ENCODE measurements at regions not wholly inside any gene's neighbourhood (a gene's known extent, or its start where the extent isn't known, plus 50 kb on each side); places are given as distances from the start of the nearest gene placed in this dataset.
"Not testable (repeated sequence)": the region's sequence is repeated elsewhere in the genome, so short reads cannot be mapped to it uniquely, and the experiment has no call there.

DNA sequence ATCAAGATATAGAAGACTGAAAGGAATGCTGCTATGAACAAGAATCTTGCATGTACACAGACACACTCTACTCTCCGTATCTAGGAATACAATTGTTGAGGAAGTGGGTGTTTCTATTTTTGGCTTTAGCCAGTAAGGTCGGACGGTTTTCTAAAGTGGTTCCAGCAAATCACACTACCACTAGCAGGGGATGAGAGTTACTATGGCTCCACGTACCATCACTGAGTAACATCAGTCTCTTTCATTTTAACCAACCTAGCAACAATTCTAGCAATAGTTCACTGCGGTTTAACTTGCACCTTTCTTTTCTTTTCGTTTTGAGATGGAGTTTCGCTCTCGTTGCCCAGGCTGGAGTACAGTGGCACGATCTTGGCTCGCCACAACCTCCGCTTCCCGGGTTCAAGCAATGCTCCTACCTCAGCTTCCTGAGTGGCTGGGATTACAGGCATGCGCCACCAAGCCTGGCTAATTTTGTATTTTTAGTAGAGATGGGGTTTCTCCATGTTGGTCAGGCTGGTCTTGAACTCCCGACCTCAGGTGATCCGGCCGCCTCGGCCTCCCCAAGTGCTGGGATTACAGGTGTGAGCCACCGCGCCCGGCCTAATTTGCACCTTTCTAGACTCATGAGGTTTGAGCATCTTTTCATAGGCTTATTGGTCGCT is 103.2 kb upstream of the ZNF746 start:
- peak; percentile 25 for DNase-seq

DNA sequence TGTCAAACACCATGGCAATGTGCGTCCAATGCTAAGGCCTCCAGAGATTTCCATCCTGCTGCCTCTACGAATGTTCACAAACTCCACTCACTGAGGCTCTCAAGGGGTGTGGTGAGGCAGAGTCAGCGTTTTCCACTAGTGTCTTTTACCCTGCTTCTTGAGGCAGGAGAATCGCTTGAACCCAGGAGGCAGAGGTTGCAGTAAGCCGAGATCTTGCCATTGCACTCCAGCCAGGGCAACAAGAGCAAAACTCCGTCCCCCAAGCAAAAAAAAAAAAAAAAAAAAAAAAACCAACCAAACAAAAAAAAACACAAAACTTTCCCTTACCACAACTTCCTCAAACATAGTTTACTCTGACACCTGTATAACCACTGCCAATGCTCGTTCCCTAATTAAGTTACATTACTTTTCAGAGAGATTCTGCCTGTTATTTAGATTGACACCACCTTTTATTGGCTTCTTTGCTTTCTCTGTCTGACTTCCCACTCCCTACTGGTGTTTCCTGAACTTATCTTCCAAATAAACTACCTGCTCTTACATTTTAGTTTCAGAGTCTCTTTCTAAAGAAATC is 102.1 kb upstream of the ZNF746 start:
- DNase-seq, result no peak

DNA sequence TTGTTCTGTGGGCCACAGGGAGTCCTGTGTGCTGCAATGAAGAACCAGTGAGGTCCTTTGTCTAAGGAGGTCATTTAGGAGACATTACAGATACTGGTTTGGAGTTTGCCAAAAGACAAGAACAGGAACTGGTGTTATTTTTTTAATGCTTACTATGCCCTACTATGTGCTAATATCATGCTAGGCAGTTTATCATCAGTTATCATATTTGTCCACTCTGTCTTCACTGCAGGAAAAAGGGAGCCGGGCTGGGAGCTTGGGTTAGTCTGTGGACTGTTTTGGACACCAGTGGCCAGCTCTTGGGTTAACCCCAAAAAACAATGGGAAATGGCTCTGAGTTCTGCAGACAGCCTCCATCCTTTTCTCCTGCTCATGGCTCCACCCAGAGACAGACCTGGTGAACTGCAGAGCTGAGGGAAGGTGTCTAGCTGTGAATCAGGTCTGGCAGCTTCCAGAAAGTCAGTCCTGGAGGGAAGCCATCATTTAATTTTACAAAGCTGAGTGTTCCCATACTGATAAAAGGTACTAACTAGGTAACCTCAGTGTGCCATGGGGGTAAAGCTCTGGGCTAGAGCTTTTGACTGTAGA is 101.2 kb upstream of the ZNF746 start:
- no peak for DNase-seq

DNA sequence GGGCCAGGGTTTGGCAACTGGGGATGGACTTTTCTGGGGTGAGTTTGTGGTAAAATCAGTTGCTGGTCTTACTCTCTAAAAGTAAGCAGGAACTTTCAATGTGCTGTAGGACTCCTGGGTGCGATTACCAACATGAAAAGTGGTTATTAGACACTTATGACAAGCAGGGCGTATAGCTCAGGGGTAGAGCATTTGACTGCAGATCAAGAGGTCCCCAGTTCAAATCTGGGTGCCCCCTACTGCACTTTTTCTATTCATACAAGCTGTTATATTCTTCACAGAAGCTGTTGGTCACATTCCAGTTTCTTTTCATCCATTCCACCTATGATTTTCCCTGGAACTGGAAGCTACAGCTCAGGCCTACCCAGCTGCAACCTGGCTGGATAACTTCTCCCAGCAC is 100.2 kb upstream of the ZNF746 start:
- not testable (repeated sequence) for DNase-seq

- no peak for DNase-seq
Measured at GRCh38 chr7:149595541-149595940, 97.9 kb upstream of the ZNF746 start.

GRCh38 chr7:149595078-149595477 is 97.5 kb upstream of the ZNF746 start:
- no peak for DNase-seq

GRCh38 chr7:149588930-149589329 is 91.3 kb upstream of the ZNF746 start:
- DNase-seq, result no peak

DNA sequence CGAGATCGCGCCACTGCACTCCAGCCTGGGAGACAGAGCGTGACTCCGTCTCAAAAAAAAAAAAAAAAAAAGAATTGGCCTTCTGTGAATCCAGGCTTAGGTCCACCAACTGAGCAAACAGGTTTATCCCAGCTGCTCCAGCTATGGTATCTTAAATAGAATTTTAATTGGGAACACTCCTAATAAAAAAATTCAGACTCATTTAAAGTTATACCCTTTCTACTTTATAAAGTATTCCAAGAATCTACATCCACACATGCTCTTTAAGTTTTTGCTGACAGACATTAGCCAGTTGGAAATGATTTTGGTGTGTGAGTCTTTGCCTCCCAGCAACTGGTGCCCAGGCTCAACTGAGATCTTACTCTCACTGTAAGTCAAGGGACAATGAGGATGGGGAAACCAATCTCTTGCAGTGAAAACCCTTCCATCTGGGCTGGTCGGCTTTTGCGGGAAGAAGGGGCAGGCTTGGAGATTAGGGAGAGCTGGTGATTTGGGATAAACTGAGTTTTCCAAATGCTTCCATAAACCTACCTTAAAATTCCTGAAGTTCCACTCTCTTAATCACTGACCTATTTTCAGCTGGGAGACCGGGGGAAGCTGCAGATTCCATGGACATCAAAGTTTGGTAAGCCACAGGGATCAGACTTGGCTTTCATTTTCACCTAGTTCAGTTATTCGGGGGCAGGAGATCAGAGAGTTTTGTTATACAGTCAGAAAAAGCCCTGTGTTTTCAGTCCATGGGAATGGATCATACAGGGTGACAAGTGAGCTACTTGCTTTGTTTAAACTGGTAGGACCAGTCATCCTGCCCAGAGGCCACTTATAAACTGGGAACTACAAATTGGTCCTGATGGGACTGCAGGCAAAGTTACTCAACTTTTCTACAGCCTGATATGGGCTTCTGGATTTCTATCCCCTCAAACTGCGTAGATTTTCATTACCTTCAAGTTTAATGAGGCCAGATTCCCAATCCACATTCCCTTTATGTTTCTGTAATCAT is 89.3 kb upstream of the ZNF746 start:
- no peak for DNase-seq

GRCh38 chr7:149584530-149584929 is 86.9 kb upstream of the ZNF746 start:
- DNase-seq, result no peak

DNA sequence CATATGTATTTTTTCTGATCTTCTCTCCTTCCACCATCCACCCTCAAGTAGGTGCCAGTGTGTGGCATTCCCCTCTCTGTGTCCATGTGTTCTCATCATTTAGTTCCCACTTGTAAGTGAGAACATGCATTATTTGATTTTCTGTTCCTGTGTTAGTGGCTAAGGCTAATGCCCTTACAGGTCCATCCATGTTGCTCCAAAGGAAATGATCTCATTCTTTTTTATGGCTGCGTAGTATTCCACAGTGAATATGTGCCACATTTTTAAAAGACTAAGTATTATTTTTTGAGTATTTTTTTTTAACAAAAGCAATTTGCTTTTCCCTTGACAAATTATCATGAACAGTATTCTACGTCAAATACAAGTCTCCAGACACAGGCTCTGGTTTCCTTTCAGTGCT is 86.4 kb upstream of the ZNF746 start:
- DNase-seq, result no peak

- no peak for DNase-seq
Measured at GRCh38 chr7:149580328-149580727, 82.7 kb upstream of the ZNF746 start.

- not testable (repeated sequence) for DNase-seq
Measured at GRCh38 chr7:149579365-149579764, 81.8 kb upstream of the ZNF746 start.

DNA sequence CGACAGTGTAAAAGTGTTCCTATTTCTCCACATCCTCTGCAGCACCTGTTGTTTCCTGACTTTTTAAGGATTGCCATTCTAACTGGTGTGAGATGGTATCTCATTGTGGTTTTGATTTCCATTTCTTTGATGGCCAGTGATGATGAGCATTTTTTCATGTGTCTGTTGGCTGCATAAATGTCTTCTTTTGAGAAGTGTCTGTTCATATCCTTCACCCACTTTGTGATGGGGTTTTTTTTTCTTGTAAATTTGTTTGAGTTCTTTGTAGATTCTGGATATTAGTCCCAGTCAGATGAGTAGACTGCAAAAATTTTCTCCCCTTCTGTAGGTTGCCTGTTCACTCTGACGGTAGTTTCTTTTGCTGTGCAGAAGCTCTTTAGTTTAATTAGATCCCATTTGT is 76.8 kb upstream of the ZNF746 start:
- not testable (repeated sequence) for DNase-seq

- no peak for DNase-seq
Measured at GRCh38 chr7:149573519-149573918, 75.9 kb upstream of the ZNF746 start.

- DNase-seq, result not testable (repeated sequence)
Measured at GRCh38 chr7:149572920-149573319, 75.3 kb upstream of the ZNF746 start.

DNA sequence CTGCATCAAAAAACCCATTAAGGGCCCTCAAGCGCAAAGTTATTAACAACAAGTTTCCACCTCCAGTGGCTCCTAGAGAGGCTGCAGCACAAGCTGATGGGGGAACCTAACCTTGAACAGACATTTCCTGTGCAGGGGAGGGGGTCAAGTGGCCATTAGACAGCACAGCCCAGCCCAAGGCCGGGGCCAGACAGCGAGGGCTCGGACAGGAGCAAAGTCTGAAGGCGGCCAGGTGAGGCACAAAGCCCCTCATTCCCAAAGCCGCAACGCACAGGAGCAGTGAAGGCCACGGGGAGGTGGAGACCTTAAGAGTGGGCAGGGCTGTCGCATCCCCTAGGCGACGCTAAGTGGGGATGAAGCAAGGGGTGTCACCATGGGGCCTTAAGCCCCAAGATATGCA is 73.2 kb upstream of the ZNF746 start:
- DNase-seq, result no peak

DNA sequence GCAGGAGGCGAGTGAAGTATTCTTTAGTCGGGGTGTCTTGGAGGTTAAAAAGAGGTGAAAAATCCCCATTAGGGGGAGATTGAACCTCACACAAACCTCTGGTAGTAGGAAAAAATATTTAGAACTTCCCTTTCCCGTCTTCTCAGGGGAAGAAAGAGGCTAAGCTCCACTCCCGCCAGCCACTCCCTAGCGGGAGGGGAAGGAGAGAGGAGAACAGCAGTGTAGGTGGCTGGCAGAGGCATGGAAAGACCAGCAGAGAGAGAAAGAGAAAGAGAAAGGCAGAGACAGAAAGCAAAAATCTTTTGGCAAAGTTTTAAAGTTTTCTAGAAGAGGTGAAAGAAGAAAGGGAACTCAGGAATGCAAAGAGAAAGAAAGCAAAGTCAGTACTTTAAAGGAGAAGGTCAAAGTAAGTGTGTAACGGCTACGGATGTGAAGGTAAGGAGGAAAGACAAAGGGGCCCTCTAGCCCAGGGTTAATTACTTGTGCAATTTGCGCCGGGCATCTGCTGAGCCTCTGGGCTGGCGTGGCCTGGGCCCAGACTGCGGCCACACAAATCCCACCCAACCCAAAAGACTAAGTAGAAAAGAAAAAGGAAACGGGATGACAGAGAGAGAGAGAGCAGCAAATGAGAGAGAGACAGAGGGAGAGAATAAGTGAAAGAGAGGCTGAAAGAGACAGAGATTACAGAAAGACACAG is 72.3 kb upstream of the ZNF746 start:
- no peak for DNase-seq

GRCh38 chr7:149569025-149569725 is 71.6 kb upstream of the ZNF746 start:
- no peak for DNase-seq

GRCh38 chr7:149568218-149568617 is 70.6 kb upstream of the ZNF746 start:
- no peak for DNase-seq

- no peak for DNase-seq
Measured at GRCh38 chr7:149566103-149566502, 68.5 kb upstream of the ZNF746 start.

DNA sequence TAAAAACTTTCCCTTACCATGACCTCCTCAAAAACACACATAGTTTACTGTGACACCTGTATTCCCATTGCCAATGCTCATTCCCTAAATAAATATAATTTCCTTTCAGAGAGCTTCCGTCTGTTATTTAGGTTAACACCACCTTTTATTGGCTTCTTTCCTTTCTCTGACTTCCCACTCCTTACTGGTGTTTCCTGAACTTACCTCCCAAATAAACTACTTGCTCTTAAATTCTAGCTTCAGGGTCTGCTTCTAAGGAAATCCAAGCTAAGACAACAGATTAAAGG is 67.4 kb upstream of the ZNF746 start:
- no peak for DNase-seq

DNA sequence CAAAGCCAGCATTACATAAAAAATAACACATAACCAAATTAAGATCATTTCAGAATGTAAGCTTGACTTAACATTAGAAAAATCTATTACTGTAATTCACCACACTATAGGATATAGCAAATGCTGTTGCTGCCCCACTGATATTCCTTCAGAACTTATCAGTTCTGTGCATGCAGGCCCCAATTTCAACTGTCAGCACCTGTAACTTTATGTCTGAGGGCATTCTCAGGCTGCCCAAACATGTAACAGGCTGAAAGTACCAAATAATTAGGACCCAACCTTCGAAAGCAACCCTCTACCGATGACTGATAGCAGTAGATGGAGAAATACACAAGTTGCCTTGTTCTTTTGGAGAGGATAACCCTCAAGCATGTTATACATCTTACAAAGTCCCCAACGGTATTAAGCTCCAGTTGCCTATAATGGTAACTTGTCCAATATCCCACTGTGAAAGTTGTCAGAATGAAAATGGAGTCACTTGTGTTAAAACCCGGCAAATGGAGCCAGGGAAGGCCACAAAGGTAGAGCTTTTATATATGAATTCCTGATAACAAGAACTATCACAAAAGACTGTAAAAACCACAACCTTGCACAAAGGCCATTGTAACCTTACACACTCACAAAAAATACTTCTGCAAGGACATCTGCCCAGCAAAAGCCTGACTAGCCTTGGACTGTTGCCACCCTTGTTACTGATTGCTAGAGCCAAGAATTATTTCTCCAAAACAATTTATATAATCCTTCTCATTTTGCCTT is 66.9 kb upstream of the ZNF746 start:
- DNase-seq, result no peak

All from activated naive CD4-positive, alpha-beta T cell treated with anti-CD3 and anti-CD28 coated beads, Interleukin-2, amount 50 U/mL, for 16 hours (primary cell).